ENCODE measurements at regions not wholly inside any gene's neighbourhood (a gene's known extent, or its start where the extent isn't known, plus 50 kb on each side); places are given as distances from the start of the nearest gene placed in this dataset.

DNA sequence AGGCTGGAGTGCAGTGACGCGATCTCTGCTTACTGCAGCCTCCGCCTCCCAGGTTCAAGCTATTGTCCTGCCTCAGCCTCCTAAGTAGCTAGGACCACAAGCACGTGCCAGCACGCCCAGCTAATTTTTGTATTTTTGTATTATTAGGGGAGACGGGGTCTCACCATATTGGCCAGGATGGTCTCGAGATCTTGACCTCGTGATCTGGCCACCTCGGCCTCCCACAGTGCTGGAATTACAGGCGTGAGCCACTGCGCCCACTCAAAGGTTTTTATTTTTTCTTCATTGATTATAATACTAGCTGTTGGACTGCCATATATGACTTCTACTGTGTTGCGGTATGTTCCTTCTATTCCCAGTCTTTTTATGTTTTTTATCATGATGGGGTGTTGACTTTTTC is 569.7 kb upstream of the SLITRK6 start:
- TF ChIP-seq GATA3 (IDR thresholded peaks at IDR 0.05; ENCODE audit: low read depth, low read length) (no peak), GATA2 (IDR thresholded peaks at IDR 0.05; ENCODE audit: low read depth, low read length) (no peak)
